SKM-1 treated with dmso at 0.1 percent for 144 hours (cell line): ENCODE measurements at regions not wholly inside any gene's neighbourhood (a gene's known extent, or its start where the extent isn't known, plus 50 kb on each side); places are given as distances from the start of the nearest gene placed in this dataset.
A peak's percentile ranks its signal among the peaks of the same experiment; 100 is the strongest.
"Not testable (repeated sequence)": the region's sequence is repeated elsewhere in the genome, so short reads cannot be mapped to it uniquely, and the experiment has no call there.

Experiments used
- DNase-seq: peaks from one replicate; lab custom pipeline; 2025; ENCODE audit not compliant: unreplicated experiment; lab: John Stamatoyannopoulos, UW

- DNase-seq: no peak
Measured at GRCh38 chr5:72599519-72600370, 92.5 kb upstream of the ZNF366 start.

GRCh38 chr5:72599065-72599433, 91.8 kb upstream of the ZNF366 start:
- DNase-seq: no peak

GRCh38 chr5:72598401-72599064, 91.3 kb upstream of the ZNF366 start:
- peak; percentile 84 for DNase-seq

- DNase-seq: no peak
Measured at GRCh38 chr5:72597456-72597948, 90.3 kb upstream of the ZNF366 start.

- DNase-seq: no peak
Measured at GRCh38 chr5:72596956-72597355, 89.7 kb upstream of the ZNF366 start.

- DNase-seq: no peak
Measured at GRCh38 chr5:72588640-72589039, 81.4 kb upstream of the ZNF366 start.

- no peak for DNase-seq
Measured at GRCh38 chr5:72587661-72588308, 80.6 kb upstream of the ZNF366 start.

GRCh38 chr5:72586788-72587530, 79.7 kb upstream of the ZNF366 start:
- no peak for DNase-seq

- DNase-seq: no peak
Measured at GRCh38 chr5:72584466-72584865, 77.3 kb upstream of the ZNF366 start.

GRCh38 chr5:72579290-72579689, 72.1 kb upstream of the ZNF366 start:
- DNase-seq: not testable (repeated sequence)

GRCh38 chr5:72572236-72572765, 65.1 kb upstream of the ZNF366 start:
- no peak for DNase-seq

GRCh38 chr5:72569408-72569944, 62.3 kb upstream of the ZNF366 start:
- no peak for DNase-seq

GRCh38 chr5:72566746-72567145, 59.5 kb upstream of the ZNF366 start:
- no peak for DNase-seq

GRCh38 chr5:72565513-72566289, 58.5 kb upstream of the ZNF366 start:
- DNase-seq: no peak

- DNase-seq: no peak
Measured at GRCh38 chr5:72562717-72563116, 55.5 kb upstream of the ZNF366 start.

- no peak for DNase-seq
Measured at GRCh38 chr5:72561148-72561972, 54.1 kb upstream of the ZNF366 start.

- no peak for DNase-seq
Measured at GRCh38 chr5:72559866-72560766, 52.9 kb upstream of the ZNF366 start.

GRCh38 chr5:72558383-72558782, 51.2 kb upstream of the ZNF366 start:
- no peak for DNase-seq
